Fibroblast of villous mesenchyme (primary cell): ENCODE measurements at regions not wholly inside any gene's neighbourhood (a gene's known extent, or its start where the extent isn't known, plus 50 kb on each side); places are given as distances from the start of the nearest gene placed in this dataset.

Experiments
- DNase-seq: peaks from one replicate; pipeline ENCODE4 v3.0.0-alpha.2; 2010; ENCODE audit warnings: low read depth
- H3K4me3 ChIP-seq: 2 replicates; pipeline ENCODE4 v1.5.1; 2011; ENCODE audit warnings: low read depth, mild to moderate bottlenecking, low read length
- CTCF ChIP-seq: IDR thresholded peaks from 2 replicates; pipeline ENCODE4 v1.5.1; 2012; ENCODE audit warnings: low read depth, mild to moderate bottlenecking, low read length; ENCODE audit not compliant: insufficient read depth

GRCh38 chr15:61725251-61725650, 335.0 kb downstream of the VPS13C start:
- peak; percentile 1 for DNase-seq
- no peak overlapping the region for H3K4me3 ChIP-seq
- TF ChIP-seq CTCF = no peak

- no peak for TF ChIP-seq CTCF
- no peak overlapping the region for H3K4me3 ChIP-seq
- peak; percentile 3 for DNase-seq
These were observed 335.9 kb downstream of the VPS13C start for GRCh38 chr15:61724251-61724939.

GRCh38 chr15:61721418-61721817, 338.8 kb downstream of the VPS13C start:
- no peak overlapping the region for H3K4me3 ChIP-seq
- DNase-seq = no peak
- no peak for TF ChIP-seq CTCF

- TF ChIP-seq CTCF = no peak
- no peak for DNase-seq
- H3K4me3 ChIP-seq = no peak overlapping the region
These were observed 340.0 kb downstream of the VPS13C start for GRCh38 chr15:61720197-61720704.

GRCh38 chr15:61715082-61715481, 345.2 kb downstream of the VPS13C start:
- TF ChIP-seq CTCF = no peak
- DNase-seq = no peak
- no peak overlapping the region for H3K4me3 ChIP-seq

GRCh38 chr15:61712129-61712759, 348.0 kb downstream of the VPS13C start:
- no peak for DNase-seq
- H3K4me3 ChIP-seq = no peak overlapping the region
- TF ChIP-seq CTCF = no peak
